ENCODE measurements at regions not wholly inside any gene's neighbourhood (a gene's known extent, or its start where the extent isn't known, plus 50 kb on each side); places are given as distances from the start of the nearest gene placed in this dataset.

- no peak for DNase-seq
Observed at GRCh38 chr6:114471450-114471849, 128.6 kb upstream of the HS3ST5 start.

- DNase-seq: no peak
Observed at GRCh38 chr6:114467931-114468330, 125.1 kb upstream of the HS3ST5 start.

GRCh38 chr6:114465511-114465910, 122.7 kb upstream of the HS3ST5 start:
- no peak for DNase-seq

GRCh38 chr6:114453737-114454276, 111.0 kb upstream of the HS3ST5 start:
- no peak for DNase-seq

- no peak for DNase-seq
Observed at GRCh38 chr6:114452785-114453401, 110.1 kb upstream of the HS3ST5 start.

GRCh38 chr6:114450631-114451030, 107.8 kb upstream of the HS3ST5 start:
- no peak for DNase-seq

- no peak for DNase-seq
Observed at GRCh38 chr6:114449659-114450058, 106.8 kb upstream of the HS3ST5 start.

- no peak for DNase-seq
Observed at GRCh38 chr6:114446342-114446741, 103.5 kb upstream of the HS3ST5 start.

GRCh38 chr6:114445846-114446245, 103.0 kb upstream of the HS3ST5 start:
- no peak for DNase-seq

GRCh38 chr6:114439411-114439810, 96.6 kb upstream of the HS3ST5 start:
- no peak for DNase-seq

GRCh38 chr6:114437235-114437634, 94.4 kb upstream of the HS3ST5 start:
- no peak for DNase-seq

- DNase-seq: no peak
Observed at GRCh38 chr6:114436691-114437090, 93.9 kb upstream of the HS3ST5 start.

GRCh38 chr6:114435985-114436384, 93.2 kb upstream of the HS3ST5 start:
- no peak for DNase-seq

- DNase-seq: no peak
Observed at GRCh38 chr6:114432400-114432799, 89.6 kb upstream of the HS3ST5 start.

GRCh38 chr6:114431641-114432040, 88.8 kb upstream of the HS3ST5 start:
- no peak for DNase-seq

- DNase-seq: no peak
Observed at GRCh38 chr6:114430534-114431124, 87.8 kb upstream of the HS3ST5 start.

GRCh38 chr6:114428341-114428740, 85.5 kb upstream of the HS3ST5 start:
- no peak for DNase-seq

GRCh38 chr6:114421199-114421598, 78.4 kb upstream of the HS3ST5 start:
- no peak for DNase-seq

GRCh38 chr6:114419175-114419574, 76.4 kb upstream of the HS3ST5 start:
- no peak for DNase-seq

- no peak for DNase-seq
Observed at GRCh38 chr6:114418304-114418972, 75.6 kb upstream of the HS3ST5 start.

GRCh38 chr6:114407426-114408035, 64.7 kb upstream of the HS3ST5 start:
- no peak for DNase-seq

- DNase-seq: no peak
Observed at GRCh38 chr6:114404339-114404955, 61.6 kb upstream of the HS3ST5 start.

- no peak for DNase-seq
Observed at GRCh38 chr6:114403858-114404257, 61.0 kb upstream of the HS3ST5 start.
